ENCODE measurements at regions not wholly inside any gene's neighbourhood (a gene's known extent, or its start where the extent isn't known, plus 50 kb on each side); places are given as distances from the start of the nearest gene placed in this dataset.

DNA sequence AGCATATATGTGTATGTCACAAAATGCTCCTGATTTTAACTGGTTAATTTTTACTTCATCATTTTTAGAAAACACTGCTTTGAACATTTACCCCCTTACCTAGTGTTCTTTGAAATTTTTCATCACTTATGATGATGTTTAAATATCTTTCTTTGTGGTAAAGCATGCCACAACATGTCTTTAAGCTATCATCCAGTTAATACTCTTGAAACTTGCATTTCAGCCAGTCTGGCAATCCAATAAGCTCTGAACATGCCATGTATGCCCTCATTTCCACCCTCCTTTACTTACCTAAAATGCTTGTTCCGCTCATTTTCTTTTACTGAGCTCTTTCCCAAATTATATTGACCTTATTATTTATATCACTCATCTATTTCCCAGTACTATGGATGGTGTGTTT lies 581.2 kb downstream of the RAPGEF2 start:
- Histone ChIP-seq H3K27me3 (ENCODE audit: low read depth, low read length) (no peaks in the 10 kb centered on the region), H2AFZ (ENCODE audit: low read depth, low read length) (no peak overlapping the region), H3K9ac (ENCODE audit: low read length) (no peak overlapping the region), H3K4me2 (ENCODE audit: low read length) (no peak overlapping the region), H3K4me3 (ENCODE audit: low read length) (no peak overlapping the region), H4K20me1 (ENCODE audit: insufficient read depth, low read length) (no peaks in the 10 kb centered on the region), H3K27ac (ENCODE audit: low read length) (no peak overlapping the region), H3K36me3 (replicated peaks; ENCODE audit: low read depth, low read length) (no peaks in the 10 kb centered on the region), H3K4me1 (ENCODE audit: low read length) (no peaks in the 10 kb centered on the region), H3K9me3 (ENCODE audit: insufficient read depth, low read length) (no peaks in the 10 kb centered on the region), H3K79me2 (ENCODE audit: low read length) (no peaks in the 10 kb centered on the region)
- no peak for TF ChIP-seq CTCF (IDR thresholded peaks at IDR 0.05; ENCODE audit: low read depth, low read length)

DNA sequence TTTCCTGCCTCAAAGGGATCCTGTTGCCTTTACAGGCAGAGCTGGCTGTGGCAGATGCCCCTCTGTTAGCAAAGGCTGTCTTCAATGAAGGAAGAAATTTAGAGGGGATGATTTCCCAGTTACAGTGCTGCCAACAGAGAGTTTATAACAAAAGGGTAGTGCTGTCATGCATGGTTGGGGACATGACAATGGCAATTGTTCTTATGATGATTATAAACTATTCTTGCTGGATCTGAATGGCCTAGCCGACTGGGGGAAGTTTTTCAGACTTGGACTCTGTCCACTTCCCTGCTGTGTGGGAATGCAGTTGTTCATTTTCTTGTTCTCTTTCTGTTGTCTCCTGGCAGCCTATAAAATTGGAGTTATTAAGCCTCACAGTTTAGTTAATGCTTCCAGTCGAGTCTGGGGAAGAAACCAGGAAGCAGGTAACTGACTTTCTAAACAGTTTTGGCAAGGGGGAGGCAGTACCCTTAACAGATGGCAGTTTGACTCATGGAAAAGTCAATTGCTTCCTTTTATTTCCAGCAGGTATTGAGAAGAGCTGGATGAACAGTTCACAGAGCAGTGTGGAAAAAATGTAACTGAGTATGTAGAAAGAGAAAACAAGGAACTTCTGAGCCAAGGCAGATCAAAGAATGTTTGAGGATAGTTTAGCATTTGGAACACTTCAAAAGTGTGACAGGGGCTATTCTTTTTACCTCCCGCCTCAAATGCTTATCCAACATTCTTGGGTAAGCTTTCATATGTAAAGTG lies 582.6 kb downstream of the RAPGEF2 start:
- H3K9me3 ChIP-seq (ENCODE audit: insufficient read depth, low read length) = no peaks in the 10 kb centered on the region
- no peaks in the 10 kb centered on the region for H3K27me3 ChIP-seq (ENCODE audit: low read depth, low read length)
- H2AFZ ChIP-seq (ENCODE audit: low read depth, low read length) = 0 out of 2 replicates have a peak overlapping the region, but pooled peaks have one; percentile 42
- H3K9ac ChIP-seq (ENCODE audit: low read length) = no peak overlapping the region
- no peak for TF ChIP-seq EZH2phosphoT487 (IDR thresholded peaks at IDR 0.05; ENCODE audit: low read depth)
- TF ChIP-seq CTCF (IDR thresholded peaks at IDR 0.05; ENCODE audit: low read depth, low read length) = no peak
- no peaks in the 10 kb centered on the region for H3K4me1 ChIP-seq (ENCODE audit: low read length)
- H3K36me3 ChIP-seq (replicated peaks; ENCODE audit: low read depth, low read length) = no peaks in the 10 kb centered on the region
- H4K20me1 ChIP-seq (ENCODE audit: insufficient read depth, low read length) = no peaks in the 10 kb centered on the region
- no peak overlapping the region for H3K27ac ChIP-seq (ENCODE audit: low read length)
- H3K4me3 ChIP-seq (ENCODE audit: low read length) = no peak overlapping the region
- no peaks in the 10 kb centered on the region for H3K79me2 ChIP-seq (ENCODE audit: low read length)
- H3K4me2 ChIP-seq (ENCODE audit: low read length) = no peak overlapping the region

GRCh38 chr4:159689526-159689925 lies 586.6 kb downstream of the RAPGEF2 start:
- no peaks in the 10 kb centered on the region for H3K4me1 ChIP-seq (ENCODE audit: low read length)
- H2AFZ ChIP-seq (ENCODE audit: low read depth, low read length) = no peak overlapping the region
- no peak for TF ChIP-seq CTCF (IDR thresholded peaks at IDR 0.05; ENCODE audit: low read depth, low read length)
- no peak for TF ChIP-seq EZH2phosphoT487 (IDR thresholded peaks at IDR 0.05; ENCODE audit: low read depth)
- no peak overlapping the region for H3K4me3 ChIP-seq (ENCODE audit: low read length)
- H3K27ac ChIP-seq (ENCODE audit: low read length) = no peak overlapping the region
- H3K4me2 ChIP-seq (ENCODE audit: low read length) = no peak overlapping the region
- H4K20me1 ChIP-seq (ENCODE audit: insufficient read depth, low read length) = no peaks in the 10 kb centered on the region
- peaks cover 5% of the 10 kb centered on the region for H3K9me3 ChIP-seq (ENCODE audit: insufficient read depth, low read length)
- no peaks in the 10 kb centered on the region for H3K79me2 ChIP-seq (ENCODE audit: low read length)
- H3K27me3 ChIP-seq (ENCODE audit: low read depth, low read length) = no peaks in the 10 kb centered on the region
- no peaks in the 10 kb centered on the region for H3K36me3 ChIP-seq (replicated peaks; ENCODE audit: low read depth, low read length)
- H3K9ac ChIP-seq (ENCODE audit: low read length) = no peak overlapping the region

GRCh38 chr4:159697322-159698283 lies 594.7 kb downstream of the RAPGEF2 start:
- Histone ChIP-seq H3K4me2 (ENCODE audit: low read length) (no peak overlapping the region), H3K9me3 (ENCODE audit: insufficient read depth, low read length) (no peaks in the 10 kb centered on the region), H3K27ac (ENCODE audit: low read length) (no peak overlapping the region), H2AFZ (ENCODE audit: low read depth, low read length) (peak overlapping the region; percentile 87), H3K9ac (ENCODE audit: low read length) (no peak overlapping the region), H3K4me1 (ENCODE audit: low read length) (no peaks in the 10 kb centered on the region), H3K4me3 (ENCODE audit: low read length) (no peak overlapping the region), H3K79me2 (ENCODE audit: low read length) (no peaks in the 10 kb centered on the region), H3K36me3 (replicated peaks; ENCODE audit: low read depth, low read length) (no peaks in the 10 kb centered on the region), H3K27me3 (ENCODE audit: low read depth, low read length) (no peaks in the 10 kb centered on the region), H4K20me1 (ENCODE audit: insufficient read depth, low read length) (no peaks in the 10 kb centered on the region)
- TF ChIP-seq EZH2phosphoT487 (IDR thresholded peaks at IDR 0.05; ENCODE audit: low read depth) = no peak
- peak; percentile 10; the same call in 1 of the 2 replicates for TF ChIP-seq CTCF (IDR thresholded peaks at IDR 0.05; ENCODE audit: low read depth, low read length)

Measured in OCI-LY3 (cell line).